ENCODE measurements at regions not wholly inside any gene's neighbourhood (a gene's known extent, or its start where the extent isn't known, plus 50 kb on each side); places are given as distances from the start of the nearest gene placed in this dataset.

- TF ChIP-seq EZH2 (IDR thresholded peaks at IDR 0.05; ENCODE audit: insufficient read depth, poor library complexity, severe bottlenecking) = no peak
- no peak for TF ChIP-seq EZH2phosphoT487 (IDR thresholded peaks at IDR 0.05; ENCODE audit: insufficient read depth, low read depth)
Measured at GRCh38 chr2:228532233-228532632, 350.7 kb upstream of the SPHKAP start.
